Nephron progenitor cell (in vitro differentiated cells): ENCODE measurements at regions not wholly inside any gene's neighbourhood (a gene's known extent, or its start where the extent isn't known, plus 50 kb on each side); places are given as distances from the start of the nearest gene placed in this dataset.
"Not testable (repeated sequence)": the region's sequence is repeated elsewhere in the genome, so short reads cannot be mapped to it uniquely, and the experiment has no call there.

ENCODE experiments used
- DNase-seq: peaks from one replicate; pipeline ENCODE4 v3.0.0; 2021
- H3K27ac Mint-ChIP-seq: 2 replicates; pipeline ENCODE4 v1.8.0; 2021; ENCODE audit warnings: mild to moderate bottlenecking, moderate library complexity, mixed read lengths
- H3K27me3 Mint-ChIP-seq: 2 replicates; pipeline ENCODE4 v1.8.0; 2021; ENCODE audit warnings: mild to moderate bottlenecking, low read depth, mixed read lengths; ENCODE audit not compliant: poor library complexity
- H3K36me3 Mint-ChIP-seq: 2 replicates; pipeline ENCODE4 v1.8.0; 2021; ENCODE audit warnings: low read depth, mixed read lengths
- H3K4me1 Mint-ChIP-seq: 2 replicates; pipeline ENCODE4 v1.8.0; 2021; ENCODE audit warnings: mixed read lengths
- H3K4me3 Mint-ChIP-seq: 2 replicates; pipeline ENCODE4 v1.8.0; 2021; ENCODE audit warnings: mild to moderate bottlenecking, moderate library complexity, mixed read lengths
- H3K9me3 Mint-ChIP-seq: 2 replicates; pipeline ENCODE4 v1.8.0; 2021; ENCODE audit warnings: mild to moderate bottlenecking, moderate library complexity, mixed read lengths
- TF ChIP-seq, protein P1 (sequence below): fragments of 200-600 bp; sonication (generic); IDR thresholded peaks from 2 replicates; pipeline ENCODE4 v1.5.0; 2021; ENCODE audit warnings: antibody characterized with exemption

DNA sequence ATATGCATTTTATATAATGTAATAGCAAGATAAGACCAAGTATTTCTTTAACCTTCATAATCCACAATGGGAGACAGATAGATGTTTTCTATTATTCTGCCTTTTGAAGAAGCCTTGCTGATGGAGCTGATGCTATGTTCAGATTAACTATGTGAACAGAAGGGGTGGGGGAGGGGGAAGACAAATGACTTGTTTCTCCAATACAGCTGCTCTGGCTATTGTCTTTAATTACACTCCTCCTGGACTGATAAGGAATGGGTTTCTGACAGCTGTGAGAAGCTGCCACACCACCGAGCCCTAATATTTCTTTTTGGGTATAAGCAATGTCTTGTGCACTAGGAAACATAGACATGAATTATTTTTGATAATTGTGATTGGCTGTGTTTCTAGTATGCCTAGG, 62.0 kb downstream of the CAVIN4 start:
- Mint-ChIP-seq H3K27me3 (peaks cover 1% of the 10 kb centered on the region), H3K36me3 (no peaks in the 10 kb centered on the region), H3K27ac (no peak overlapping the region), H3K9me3 (peaks cover 33% of the 10 kb centered on the region), H3K4me1 (peaks cover 12% of the 10 kb centered on the region), H3K4me3 (no peak overlapping the region)
- no peak for DNase-seq
- TF ChIP-seq, protein P1, sequence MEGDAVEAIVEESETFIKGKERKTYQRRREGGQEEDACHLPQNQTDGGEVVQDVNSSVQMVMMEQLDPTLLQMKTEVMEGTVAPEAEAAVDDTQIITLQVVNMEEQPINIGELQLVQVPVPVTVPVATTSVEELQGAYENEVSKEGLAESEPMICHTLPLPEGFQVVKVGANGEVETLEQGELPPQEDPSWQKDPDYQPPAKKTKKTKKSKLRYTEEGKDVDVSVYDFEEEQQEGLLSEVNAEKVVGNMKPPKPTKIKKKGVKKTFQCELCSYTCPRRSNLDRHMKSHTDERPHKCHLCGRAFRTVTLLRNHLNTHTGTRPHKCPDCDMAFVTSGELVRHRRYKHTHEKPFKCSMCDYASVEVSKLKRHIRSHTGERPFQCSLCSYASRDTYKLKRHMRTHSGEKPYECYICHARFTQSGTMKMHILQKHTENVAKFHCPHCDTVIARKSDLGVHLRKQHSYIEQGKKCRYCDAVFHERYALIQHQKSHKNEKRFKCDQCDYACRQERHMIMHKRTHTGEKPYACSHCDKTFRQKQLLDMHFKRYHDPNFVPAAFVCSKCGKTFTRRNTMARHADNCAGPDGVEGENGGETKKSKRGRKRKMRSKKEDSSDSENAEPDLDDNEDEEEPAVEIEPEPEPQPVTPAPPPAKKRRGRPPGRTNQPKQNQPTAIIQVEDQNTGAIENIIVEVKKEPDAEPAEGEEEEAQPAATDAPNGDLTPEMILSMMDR = no peak

DNA sequence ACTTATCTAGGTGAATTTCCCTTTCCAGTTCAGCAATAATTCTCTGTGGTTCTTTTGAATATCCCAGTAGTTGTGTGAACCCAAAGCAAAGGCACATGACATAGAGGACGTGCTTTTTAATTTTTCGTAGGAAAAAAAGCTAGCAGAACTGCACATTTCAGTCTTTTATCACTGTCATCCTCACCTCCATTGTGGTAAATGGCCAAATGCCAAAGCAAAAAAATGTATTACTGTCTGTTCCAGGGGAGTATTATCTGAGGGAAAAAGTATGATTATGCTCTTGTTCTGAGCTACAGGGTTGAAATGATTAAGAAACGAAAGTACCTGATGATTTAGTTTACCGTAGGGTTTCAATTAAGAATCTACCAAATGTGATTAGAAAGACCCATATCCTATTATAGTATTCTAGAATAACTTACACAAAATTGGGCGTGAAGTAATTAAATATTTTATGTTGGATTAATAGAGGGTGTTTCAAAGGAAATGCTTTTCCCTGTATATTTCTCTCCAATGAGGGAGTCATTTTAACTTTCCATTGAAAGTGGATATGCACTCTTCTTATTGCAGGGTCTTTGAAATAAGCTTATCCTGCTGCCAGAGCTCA, 62.7 kb downstream of the CAVIN4 start:
- peaks cover 30% of the 10 kb centered on the region for H3K9me3 Mint-ChIP-seq
- H3K36me3 Mint-ChIP-seq = no peaks in the 10 kb centered on the region
- no peak for DNase-seq
- no peak overlapping the region for H3K4me3 Mint-ChIP-seq
- peaks cover 3% of the 10 kb centered on the region for H3K27me3 Mint-ChIP-seq
- TF ChIP-seq, protein P1 = no peak
- peaks cover 12% of the 10 kb centered on the region for H3K4me1 Mint-ChIP-seq
- no peak overlapping the region for H3K27ac Mint-ChIP-seq

DNA sequence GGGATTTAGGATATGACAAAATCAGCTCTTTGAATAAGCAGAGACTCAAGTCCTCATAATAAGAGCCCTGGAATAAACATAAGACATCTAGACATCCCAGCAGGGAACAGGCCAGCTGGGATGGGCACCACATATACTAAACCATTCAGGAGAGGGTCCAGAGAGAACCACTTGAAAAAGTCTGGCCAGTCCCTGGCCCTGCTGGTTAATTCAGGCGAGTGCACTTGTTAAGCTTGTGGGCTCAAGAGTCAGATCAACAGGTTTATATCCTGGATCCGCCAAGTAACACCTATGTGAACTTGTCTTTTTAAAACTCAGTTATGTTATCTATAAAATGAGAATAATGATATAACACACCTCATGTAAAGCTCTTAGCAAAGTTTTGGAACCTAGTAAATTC, 63.3 kb downstream of the CAVIN4 start:
- DNase-seq = no peak
- H3K27ac Mint-ChIP-seq = no peak overlapping the region
- H3K9me3 Mint-ChIP-seq = peaks cover 30% of the 10 kb centered on the region
- TF ChIP-seq, protein P1 = no peak
- H3K4me3 Mint-ChIP-seq = no peak overlapping the region
- no peaks in the 10 kb centered on the region for H3K36me3 Mint-ChIP-seq
- peaks cover 12% of the 10 kb centered on the region for H3K4me1 Mint-ChIP-seq
- peaks cover 3% of the 10 kb centered on the region for H3K27me3 Mint-ChIP-seq

DNA sequence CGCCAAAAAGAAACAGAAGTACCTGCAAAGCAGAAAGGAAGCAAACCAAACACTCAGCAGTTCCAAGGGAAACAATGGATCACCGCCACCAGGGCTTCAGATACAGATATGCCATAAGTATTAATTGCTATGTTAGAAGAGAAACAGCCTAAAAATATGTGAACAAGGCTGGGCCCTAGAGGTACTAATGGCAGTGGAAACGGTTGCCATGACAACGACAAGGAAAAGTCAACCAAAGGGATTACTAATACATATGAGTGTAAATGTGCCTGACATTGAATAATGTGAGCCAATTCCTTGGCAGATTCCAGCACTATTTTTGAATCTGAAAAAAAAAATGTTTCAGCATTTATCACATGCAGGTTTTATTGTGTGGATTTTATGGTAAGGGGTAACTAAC, 75.0 kb downstream of the CAVIN4 start:
- H3K27ac Mint-ChIP-seq = no peak overlapping the region
- H3K4me1 Mint-ChIP-seq = no peaks in the 10 kb centered on the region
- TF ChIP-seq, protein P1 = no peak
- no peaks in the 10 kb centered on the region for H3K27me3 Mint-ChIP-seq
- no peak for DNase-seq
- peaks cover 37% of the 10 kb centered on the region for H3K9me3 Mint-ChIP-seq
- no peaks in the 10 kb centered on the region for H3K36me3 Mint-ChIP-seq
- H3K4me3 Mint-ChIP-seq = no peak overlapping the region

DNA sequence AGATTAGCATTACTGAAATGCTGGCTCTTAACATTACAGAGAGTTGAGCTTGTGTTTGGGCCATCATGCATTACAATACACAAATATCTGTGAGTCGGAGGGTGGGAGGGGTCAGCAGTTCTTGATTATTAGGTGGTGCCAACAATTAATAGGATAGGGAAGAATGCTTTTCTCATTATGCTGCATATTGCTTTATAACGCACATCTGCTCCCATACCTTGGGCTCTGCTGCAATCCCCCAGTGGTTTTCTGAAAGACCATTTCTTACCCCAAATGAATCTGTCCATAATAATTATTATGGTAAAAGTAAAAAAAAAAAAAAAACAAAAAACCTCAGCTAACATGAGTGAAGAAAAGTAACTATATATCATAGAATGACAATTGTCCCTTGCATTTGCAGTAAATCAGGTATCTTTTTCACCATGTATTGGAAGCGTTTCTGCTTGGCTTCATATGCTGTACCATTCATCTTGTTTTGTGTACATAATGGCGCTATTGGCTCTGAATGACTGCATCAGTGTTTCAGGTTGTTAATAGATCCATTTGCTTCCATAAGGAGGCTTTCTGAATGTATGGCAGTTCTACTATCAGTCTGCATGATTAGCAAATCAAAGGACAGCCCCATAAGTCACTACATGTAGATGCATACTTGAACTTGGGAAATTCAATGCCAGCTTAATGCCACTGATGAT, 75.9 kb downstream of the CAVIN4 start:
- no peak for DNase-seq
- Mint-ChIP-seq H3K27ac (no peak overlapping the region), H3K27me3 (no peaks in the 10 kb centered on the region), H3K4me1 (no peaks in the 10 kb centered on the region), H3K9me3 (peaks cover 37% of the 10 kb centered on the region), H3K4me3 (no peak overlapping the region), H3K36me3 (no peaks in the 10 kb centered on the region)
- TF ChIP-seq, protein P1 = no peak

DNA sequence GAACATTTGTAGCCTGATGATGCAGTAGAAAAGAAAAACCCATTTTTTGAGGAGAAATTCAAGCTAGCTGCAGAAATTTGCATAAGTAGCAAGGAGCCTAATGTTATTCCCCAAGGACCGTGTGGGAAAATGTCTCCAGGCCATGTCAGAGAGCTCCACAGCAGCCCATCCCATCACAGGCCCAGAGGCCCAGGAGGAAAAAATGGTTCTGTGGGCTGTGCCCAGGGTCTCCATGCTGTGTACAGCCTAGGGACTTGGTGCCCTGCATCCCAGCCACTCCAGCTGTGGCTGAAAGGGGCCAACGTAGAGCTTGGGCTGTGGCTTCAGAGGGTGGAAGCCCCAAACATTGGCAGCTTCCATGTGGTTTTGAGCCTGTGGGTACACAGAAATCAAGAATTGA, 79.0 kb downstream of the CAVIN4 start:
- not testable (repeated sequence) for H3K4me3 Mint-ChIP-seq, H3K36me3 Mint-ChIP-seq
- H3K9me3 Mint-ChIP-seq = peaks cover 37% of the 10 kb centered on the region

More for the DNA sequence above, 79.0 kb downstream of the CAVIN4 start:
- H3K27ac Mint-ChIP-seq, H3K4me1 Mint-ChIP-seq, H3K27me3 Mint-ChIP-seq, DNase-seq: not testable (repeated sequence)
